ENCODE measurements at regions not wholly inside any gene's neighbourhood (a gene's known extent, or its start where the extent isn't known, plus 50 kb on each side); places are given as distances from the start of the nearest gene placed in this dataset.

GRCh38 chr10:111837086-111837485, 346.5 kb downstream of the GPAM start:
- DNase-seq: no peak

- DNase-seq: no peak
Observed at GRCh38 chr10:111837985-111838384, 345.6 kb downstream of the GPAM start.

- DNase-seq: no peak
Observed at GRCh38 chr10:111840546-111840945, 343.0 kb downstream of the GPAM start.

GRCh38 chr10:111852801-111853200, 330.8 kb downstream of the GPAM start:
- DNase-seq: no peak

- no peak for DNase-seq
Observed at GRCh38 chr10:111856631-111857030, 326.9 kb downstream of the GPAM start.

GRCh38 chr10:111865550-111865949, 318.0 kb downstream of the GPAM start:
- no peak for DNase-seq

GRCh38 chr10:111871458-111871857, 312.1 kb downstream of the GPAM start:
- DNase-seq: no peak

- no peak for DNase-seq
Observed at GRCh38 chr10:111872591-111872990, 311.0 kb downstream of the GPAM start.

- DNase-seq: no peak
Observed at GRCh38 chr10:111873041-111873440, 310.5 kb downstream of the GPAM start.

GRCh38 chr10:111873621-111874135, 309.9 kb downstream of the GPAM start:
- DNase-seq: no peak

- DNase-seq: no peak
Observed at GRCh38 chr10:111874576-111874975, 309.0 kb downstream of the GPAM start.

- no peak for DNase-seq
Observed at GRCh38 chr10:111875725-111876124, 307.8 kb downstream of the GPAM start.

- no peak for DNase-seq
Observed at GRCh38 chr10:111877258-111877657, 306.3 kb downstream of the GPAM start.

GRCh38 chr10:111879969-111880368, 303.6 kb downstream of the GPAM start:
- DNase-seq: no peak

GRCh38 chr10:111885046-111885445, 298.5 kb downstream of the GPAM start:
- no peak for DNase-seq

GRCh38 chr10:111885919-111886318, 297.6 kb downstream of the GPAM start:
- no peak for DNase-seq

- no peak for DNase-seq
Observed at GRCh38 chr10:111887266-111887665, 296.3 kb downstream of the GPAM start.

- no peak for DNase-seq
Observed at GRCh38 chr10:111890046-111890445, 293.5 kb downstream of the GPAM start.

- no peak for DNase-seq
Observed at GRCh38 chr10:111916011-111916410, 267.6 kb downstream of the GPAM start.

GRCh38 chr10:111921821-111922220, 261.7 kb downstream of the GPAM start:
- no peak for DNase-seq

GRCh38 chr10:111923032-111923431, 260.5 kb downstream of the GPAM start:
- no peak for DNase-seq

GRCh38 chr10:111926286-111926685, 257.3 kb downstream of the GPAM start:
- no peak for DNase-seq

- no peak for DNase-seq
Observed at GRCh38 chr10:111933937-111934336, 249.6 kb downstream of the GPAM start.

GRCh38 chr10:111934931-111935330, 248.6 kb downstream of the GPAM start:
- no peak for DNase-seq

- no peak for DNase-seq
Observed at GRCh38 chr10:111936143-111936542, 247.4 kb downstream of the GPAM start.

GRCh38 chr10:111944331-111944730, 239.2 kb downstream of the GPAM start:
- no peak for DNase-seq

All from NCI-H510A treated with DMSO at 0.1 percent for 48 hours (cell line).